GM12878 (cell line): ENCODE measurements at regions not wholly inside any gene's neighbourhood (a gene's known extent, or its start where the extent isn't known, plus 50 kb on each side); places are given as distances from the start of the nearest gene placed in this dataset.

ENCODE experiments used
- ATAC-seq: fragments of 200-7000 bp; cut with Tn5 transposase; 3 replicates; pipeline ENCODE4 v1.9.1; 2020; ENCODE audit warnings: mild to moderate bottlenecking, moderate library complexity
- BruUV-seq: library from RNA; stranded (reverse); fragments of 400-500 nt; replicated peaks from 2 replicates; lab custom pipeline; 2021; lab: Mats Ljungman, UMichigan
- CTCF ChIA-PET: fragments of 300-600 bp; sonication (Branson Sonifier 250); formaldehyde crosslinking; extraction: SDS; loops from one replicate; lab custom pipeline; 2021; ENCODE audit warnings: inconsistent platforms; lab: Yijun Ruan, JAX
- POLR2A ChIA-PET: fragments of 350-600 bp; formaldehyde crosslinking; extraction: SDS; loops from one replicate; lab custom pipeline; 2021; ENCODE audit warnings: inconsistent platforms; lab: Charles Lee
- RAD21 ChIA-PET: fragments of 300-600 bp; sonication (Branson Sonifier 250); formaldehyde crosslinking; loops from one replicate; lab custom pipeline; 2023; ENCODE audit warnings: antibody characterized with exemption; ENCODE audit not compliant: unreplicated experiment; lab: Charles Lee
- SMC1A ChIA-PET: fragments of 300-600 bp; sonication (Branson Sonifier 250); formaldehyde crosslinking; loops from one replicate; lab custom pipeline; 2023; ENCODE audit not compliant: unreplicated experiment, uncharacterized antibody; lab: Charles Lee
- DNase-seq: peaks from one replicate; pipeline ENCODE4 v3.0.0-alpha.2; 2011; ENCODE audit warnings: low read depth, low spot score
- FAIRE-seq: peaks from 3 replicates; lab custom pipeline; 2011; peaks lifted over from hg19 to GRCh38; lab: Jason Lieb, UNC
- H2AFZ ChIP-seq: 2 replicates; pipeline ENCODE4 v1.6.0; 2011; ENCODE audit warnings: low read depth, low read length, control low read depth; ENCODE audit not compliant: control insufficient read depth
- H3K27ac ChIP-seq: 2 replicates; pipeline ENCODE4 v1.5.1; 2011; ENCODE audit warnings: control low read depth; ENCODE audit not compliant: control insufficient read depth, insufficient read depth
- H3K27me3 ChIP-seq, 2 experiments: replicated peaks in 1 of 2; 2 replicates each; pipeline versions ENCODE4 v1.6.0 to v1.6.1; 2011; ENCODE audit warnings: low read length in 1 of 2; ENCODE audit not compliant: control insufficient read depth in 2 of 2, insufficient read depth in 2 of 2
- H3K36me3 ChIP-seq, 2 experiments: 2 replicates each; pipeline ENCODE4 v1.5.1; 2011; ENCODE audit warnings: low read length in 1 of 2; ENCODE audit not compliant: control insufficient read depth in 2 of 2, insufficient read depth in 2 of 2
- H3K4me1 ChIP-seq: 2 replicates; pipeline ENCODE4 v1.6.1; 2011; ENCODE audit warnings: mild to moderate bottlenecking, low read length, moderate library complexity, mixed read lengths; ENCODE audit not compliant: control insufficient read depth, insufficient read depth
- H3K4me2 ChIP-seq: 2 replicates; pipeline ENCODE4 v1.6.0; 2011; ENCODE audit warnings: control low read depth; ENCODE audit not compliant: control insufficient read depth, insufficient read depth
- H3K4me3 ChIP-seq: fragments of 200-600 bp; sonication (generic); 2 replicates; pipeline ENCODE4 v1.5.1; 2016
- H3K79me2 ChIP-seq: 2 replicates; pipeline ENCODE4 v1.6.0; 2011; ENCODE audit warnings: low read length; ENCODE audit not compliant: control insufficient read depth, insufficient read depth
- H3K9ac ChIP-seq: 2 replicates; pipeline ENCODE4 v1.8.0; 2011; ENCODE audit warnings: low read length, control low read depth, mixed read lengths; ENCODE audit not compliant: control insufficient read depth, insufficient read depth
- H3K9me3 ChIP-seq: replicated peaks from 3 replicates; pipeline ENCODE4 v1.5.1; 2011; ENCODE audit warnings: mild to moderate bottlenecking, low read length; ENCODE audit not compliant: control insufficient read depth, insufficient read depth
- H4K20me1 ChIP-seq: 2 replicates; pipeline ENCODE4 v1.6.0; 2011; ENCODE audit not compliant: control insufficient read depth, insufficient read depth
- BRCA1 ChIP-seq: IDR thresholded peaks from 2 replicates; pipeline ENCODE4 v1.6.1; 2011; ENCODE audit warnings: low read depth, low read length, improper control_type of control experiment
- CBX3 ChIP-seq: fragments of 200-600 bp; sonication (generic); IDR thresholded peaks from 2 replicates; pipeline ENCODE4 v1.6.1; 2016; ENCODE audit warnings: low read depth, borderline replicate concordance
- CEBPB ChIP-seq, 2 experiments: fragments of 150-350 bp in 1 of 2; IDR thresholded peaks; 2 replicates each; pipeline ENCODE4 v1.6.1; 2012 to 2014; ENCODE audit warnings: low read depth in 2 of 2, low read length in 2 of 2, borderline replicate concordance in 1 of 2, inconsistent platforms in 1 of 2
- CHD2 ChIP-seq: IDR thresholded peaks from 2 replicates; pipeline ENCODE4 v1.6.1; 2011; ENCODE audit warnings: low read depth, low read length, improper control_type of control experiment, borderline replicate concordance
- DPF2 ChIP-seq: fragments of 450-650 bp; IDR thresholded peaks from 2 replicates; pipeline ENCODE4 v1.6.1; 2017; ENCODE audit warnings: mild to moderate bottlenecking
- FOS ChIP-seq: IDR thresholded peaks from 3 replicates; pipeline ENCODE4 v1.6.1; 2011; ENCODE audit warnings: borderline replicate concordance; ENCODE audit not compliant: insufficient read length; ENCODE audit errors: extremely low read depth
- FOXK2 ChIP-seq: fragments of 450-650 bp; IDR thresholded peaks from 2 replicates; pipeline ENCODE4 v1.6.1; 2017; ENCODE audit warnings: mild to moderate bottlenecking, moderate library complexity
- HCFC1 ChIP-seq: fragments of 150-350 bp; IDR thresholded peaks from 2 replicates; pipeline ENCODE4 v1.6.1; 2014; ENCODE audit warnings: low read length
- KDM1A ChIP-seq: fragments of 200-600 bp; sonication (generic); IDR thresholded peaks from 2 replicates; pipeline ENCODE4 v1.6.1; 2016; ENCODE audit warnings: borderline replicate concordance
- MEF2B ChIP-seq: fragments of 450-650 bp; IDR thresholded peaks from 2 replicates; pipeline ENCODE4 v1.6.1; 2018; ENCODE audit warnings: mild to moderate bottlenecking, moderate library complexity; ENCODE audit not compliant: partially characterized antibody, poor library complexity, severe bottlenecking
- NFIC ChIP-seq: IDR thresholded peaks from 2 replicates; pipeline ENCODE4 v1.6.1; 2012; ENCODE audit warnings: low read depth, mild to moderate bottlenecking, inconsistent platforms, low read length, moderate library complexity
- NR2C2 ChIP-seq: IDR thresholded peaks from 2 replicates; pipeline ENCODE4 v1.6.1; 2011; ENCODE audit warnings: borderline replicate concordance, low read depth; ENCODE audit not compliant: control insufficient read depth, insufficient read length
- SUPT20H ChIP-seq: IDR thresholded peaks from 2 replicates; pipeline ENCODE4 v1.6.1; 2011; ENCODE audit warnings: low read depth, mild to moderate bottlenecking, low read length, moderate library complexity, borderline replicate concordance; ENCODE audit not compliant: control insufficient read depth
- USF1 ChIP-seq: IDR thresholded peaks from 2 replicates; pipeline ENCODE4 v1.6.1; 2011; ENCODE audit warnings: borderline replicate concordance, low read depth, mild to moderate bottlenecking, moderate library complexity, mixed read lengths, low read length; ENCODE audit not compliant: insufficient read depth; ENCODE audit errors: extremely low read length
- YBX1 ChIP-seq: fragments of 450-650 bp; IDR thresholded peaks from 2 replicates; pipeline ENCODE4 v1.6.1; 2016; ENCODE audit warnings: antibody characterized with exemption
- ZBED1 ChIP-seq: IDR thresholded peaks from 2 replicates; pipeline ENCODE4 v1.6.1; 2016; ENCODE audit warnings: borderline replicate concordance
- ZBTB4 ChIP-seq: fragments of 450-650 bp; formaldehyde crosslinking; IDR thresholded peaks from 2 replicates; pipeline ENCODE4 v1.4.0; 2022; ENCODE audit warnings: mild to moderate bottlenecking, moderate library complexity
- ZNF217 ChIP-seq: fragments of 450-650 bp; IDR thresholded peaks from 2 replicates; pipeline ENCODE4 v1.6.1; 2017; ENCODE audit warnings: antibody characterized with exemption, mild to moderate bottlenecking
- ZNF384 ChIP-seq: IDR thresholded peaks from 2 replicates; pipeline ENCODE4 v1.6.1; 2012; ENCODE audit warnings: low read depth, mild to moderate bottlenecking, low read length, improper control_type of control experiment, borderline replicate concordance
- ZNF622 ChIP-seq: fragments of 450-650 bp; IDR thresholded peaks from 2 replicates; pipeline ENCODE4 v1.6.1; 2017; ENCODE audit warnings: mild to moderate bottlenecking, inconsistent platforms
- WGBS: methylation state at CpG from one replicate; pipeline ENCODE4 v1.1.6; 2016; ENCODE audit warnings: low lambda C conversion rate; ENCODE audit not compliant: insufficient replicate concordance, insufficient coverage; ENCODE audit errors: missing lambda C conversion rate; 5-methylcytosine and 5-hydroxymethylcytosine counted together
- in situ Hi-C: fragments of 300-500 bp; cut with MboI; formaldehyde crosslinking; loops from 9 replicates; pipeline ENCODE4 v1.14.3; 2018; ENCODE audit warnings: mixed read lengths
- intact Hi-C: fragments of 100-400 bp; cut with micrococcal nuclease; formaldehyde crosslinking; loops from one replicate; pipeline ENCODE4 v1.14.2; 2022; ENCODE audit not compliant: unreplicated experiment

- H3K4me1 ChIP-seq = no peaks in the 10 kb centered on the region
- DNase-seq (no peak), ATAC-seq (no peak), FAIRE-seq (no peak)
- no peaks in the 10 kb centered on the region for H3K27me3 ChIP-seq
- in situ Hi-C loops = no loop called here
- H3K9ac ChIP-seq = no peak overlapping the region
- ChIA-PET POLR2A (no interaction called here), SMC1A (no interaction called here), CTCF (no interaction called here), RAD21 (no interaction called here)
- BruUV-seq = no TSS peak
- H3K27ac ChIP-seq = no peak overlapping the region
- H3K9me3 ChIP-seq = no peaks in the 10 kb centered on the region
- TF ChIP-seq FOS (no peak), ZBTB4 (CRISPR knock-in tag) (no peak), ZNF622 (no peak), SUPT20H (no peak), ZBED1 (no peak), CBX3 (no peak), MEF2B (no peak), HCFC1 (no peak), ZNF384 (no peak), CEBPB (IDR thresholded peaks at IDR 0.05; ENCODE audit: borderline replicate concordance in 1 of 2, low read depth in 2 of 2, low read length in 2 of 2) (no peak), KDM1A (no peak), YBX1 (no peak), FOXK2 (no peak), CHD2 (no peak), USF1 (no peak), NFIC (no peak), ZNF217 (no peak), NR2C2 (no peak), BRCA1 (no peak), DPF2 (no peak)
- H3K36me3 ChIP-seq = no peaks in the 10 kb centered on the region
- H3K4me3 ChIP-seq = no peak overlapping the region
- no peaks in the 10 kb centered on the region for H4K20me1 ChIP-seq
- 38% methylated on average over 5 of the region's 5 CpGs for WGBS
- intact Hi-C loops = no loop called here
- no peak overlapping the region for H3K4me2 ChIP-seq
- no peak overlapping the region for H2AFZ ChIP-seq
- no peaks in the 10 kb centered on the region for H3K79me2 ChIP-seq
Observed at GRCh38 chr3:95226437-95226836, 1163.6 kb downstream of the NSUN3 start.
